Mesendoderm (in vitro differentiated cells): ENCODE measurements at regions not wholly inside any gene's neighbourhood (a gene's known extent, or its start where the extent isn't known, plus 50 kb on each side); places are given as distances from the start of the nearest gene placed in this dataset.
A peak's percentile ranks its signal among the peaks of the same experiment; 100 is the strongest.

Experiments
- DNase-seq: peaks from one replicate; pipeline ENCODE4 v3.0.0; 2013
- H2AK5ac ChIP-seq: 2 replicates; pipeline ENCODE4 v1.6.1; 2013; ENCODE audit warnings: low read length, inconsistent platforms
- H2BK120ac ChIP-seq: 2 replicates; pipeline ENCODE4 v1.6.1; 2013; ENCODE audit warnings: low read depth, mild to moderate bottlenecking, low read length, moderate library complexity, mixed read lengths
- H2BK15ac ChIP-seq: replicated peaks from 2 replicates; pipeline ENCODE4 v1.6.1; 2013; ENCODE audit warnings: low read depth, mild to moderate bottlenecking, moderate library complexity
- H2BK5ac ChIP-seq: 2 replicates; pipeline ENCODE4 v1.6.1; 2013; ENCODE audit warnings: low read length, inconsistent platforms
- H3K18ac ChIP-seq: 2 replicates; pipeline ENCODE4 v1.6.1; 2013; ENCODE audit warnings: mild to moderate bottlenecking, low read length, mixed read lengths
- H3K23ac ChIP-seq: one replicate; pipeline ENCODE4 v1.6.1; 2013; ENCODE audit warnings: low read length
- H3K27ac ChIP-seq: 2 replicates; pipeline ENCODE4 v1.5.1; 2013; ENCODE audit warnings: low read depth, mild to moderate bottlenecking, inconsistent platforms, low read length, moderate library complexity
- H3K27me3 ChIP-seq: 2 replicates; pipeline ENCODE4 v1.6.1; 2013; ENCODE audit warnings: low read length, control low read depth, mild to moderate bottlenecking, inconsistent platforms; ENCODE audit not compliant: insufficient read depth, poor library complexity
- H3K36me3 ChIP-seq: 2 replicates; pipeline ENCODE4 v1.6.1; 2013; ENCODE audit warnings: low read length, inconsistent platforms; ENCODE audit not compliant: control insufficient read depth, insufficient read depth
- H3K4ac ChIP-seq: one replicate; pipeline ENCODE4 v1.6.1; 2013; ENCODE audit warnings: low read depth, mild to moderate bottlenecking, low read length, moderate library complexity
- H3K4me1 ChIP-seq: 2 replicates; pipeline ENCODE4 v1.6.1; 2013; ENCODE audit warnings: low read depth, low read length, inconsistent platforms; ENCODE audit not compliant: control insufficient read depth
- H3K4me2 ChIP-seq: 2 replicates; pipeline ENCODE4 v1.6.1; 2013; ENCODE audit warnings: low read length
- H3K4me3 ChIP-seq: 2 replicates; pipeline ENCODE4 v1.5.1; 2013; ENCODE audit warnings: mild to moderate bottlenecking, low read length
- H3K56ac ChIP-seq: one replicate; pipeline ENCODE4 v1.6.1; 2013; ENCODE audit warnings: low read length
- H3K79me1 ChIP-seq: 2 replicates; pipeline ENCODE4 v1.6.1; 2013; ENCODE audit warnings: low read length, inconsistent platforms
- H3K79me2 ChIP-seq: 2 replicates; pipeline ENCODE4 v1.6.1; 2013; ENCODE audit warnings: mild to moderate bottlenecking, low read length; ENCODE audit not compliant: control insufficient read depth, insufficient read depth
- H3K9ac ChIP-seq: 2 replicates; pipeline ENCODE4 v1.6.1; 2013; ENCODE audit warnings: low read length, inconsistent platforms
- H4K5ac ChIP-seq: one replicate; pipeline ENCODE4 v1.6.1; 2013; ENCODE audit warnings: low read length
- H4K8ac ChIP-seq: one replicate; pipeline ENCODE4 v1.6.1; 2013; ENCODE audit warnings: low read depth, mild to moderate bottlenecking, control low read depth, low read length, moderate library complexity
- WGBS: extraction: QIAGEN DNeasy Blood & Tissue Kit; methylation state at CpG from one replicate; pipeline ENCODE4 v1.1.7; 2013; ENCODE audit warnings: low lambda C conversion rate, missing lambda C conversion rate; ENCODE audit not compliant: insufficient coverage; ENCODE audit errors: extremely low coverage; 5-methylcytosine and 5-hydroxymethylcytosine counted together

GRCh38 chr1:48058135-48059025 lies 61.2 kb upstream of the TRABD2B start:
- H3K56ac ChIP-seq: peak overlapping the region; percentile 44
- H3K4ac ChIP-seq: no peak overlapping the region
- H3K27ac ChIP-seq: no peak overlapping the region
- H3K27me3 ChIP-seq: no peaks in the 10 kb centered on the region
- no peak overlapping the region for H3K4me3 ChIP-seq
- no peak overlapping the region for H2BK120ac ChIP-seq
- no peak overlapping the region for H2BK5ac ChIP-seq
- no peak overlapping the region for H3K4me2 ChIP-seq
- DNase-seq: no peak
- H3K36me3 ChIP-seq: no peaks in the 10 kb centered on the region
- no peak overlapping the region for H4K8ac ChIP-seq
- no peak overlapping the region for H3K18ac ChIP-seq
- H2BK15ac ChIP-seq: no peak overlapping the region
- WGBS: 100% methylated on average over 2 of the region's 11 CpGs
- no peaks in the 10 kb centered on the region for H3K79me2 ChIP-seq
- H4K5ac ChIP-seq: no peak overlapping the region
- no peaks in the 10 kb centered on the region for H3K4me1 ChIP-seq
- no peak overlapping the region for H3K9ac ChIP-seq
- no peak overlapping the region for H3K23ac ChIP-seq
- no peak overlapping the region for H2AK5ac ChIP-seq
- H3K79me1 ChIP-seq: no peaks in the 10 kb centered on the region

DNA sequence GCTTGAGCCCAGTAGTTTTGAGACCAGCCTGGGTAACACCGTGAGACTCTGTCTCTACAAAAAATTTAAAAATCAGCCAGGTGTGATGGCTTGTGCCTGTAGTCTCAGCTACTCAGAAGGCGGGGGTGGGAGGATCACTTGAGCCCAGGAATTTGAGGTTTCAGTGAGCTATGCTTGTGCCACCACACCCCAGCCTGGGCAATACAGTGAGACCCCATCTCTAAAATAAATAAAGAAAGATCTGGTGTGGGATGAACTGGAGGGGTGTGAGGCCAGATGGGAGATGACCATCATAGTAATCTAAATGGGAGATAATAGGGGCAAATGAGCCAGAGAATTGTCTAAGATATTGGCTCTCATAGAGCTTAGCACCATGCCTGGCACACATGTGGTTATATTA lies 60.1 kb upstream of the TRABD2B start:
- Histone ChIP-seq H3K27me3 (no peaks in the 10 kb centered on the region), H4K8ac (no peak overlapping the region), H3K79me1 (no peaks in the 10 kb centered on the region), H3K4me2 (no peak overlapping the region), H3K4me1 (peaks cover 5% of the 10 kb centered on the region), H2BK120ac (no peak overlapping the region), H2BK15ac (no peak overlapping the region), H3K23ac (no peak overlapping the region), H3K4ac (no peak overlapping the region), H3K36me3 (no peaks in the 10 kb centered on the region), H3K18ac (no peak overlapping the region), H3K9ac (no peak overlapping the region), H3K27ac (no peak overlapping the region), H3K79me2 (no peaks in the 10 kb centered on the region), H3K4me3 (no peak overlapping the region), H2AK5ac (no peak overlapping the region), H4K5ac (no peak overlapping the region), H3K56ac (no peak overlapping the region), H2BK5ac (no peak overlapping the region)
- WGBS: no CpG with 5 or more reads among the region's 2 CpGs
- DNase-seq: no peak

GRCh38 chr1:48055876-48056764 lies 58.9 kb upstream of the TRABD2B start:
- Histone ChIP-seq H3K4me2 (no peak overlapping the region), H3K27ac (no peak overlapping the region), H3K27me3 (no peaks in the 10 kb centered on the region), H3K23ac (no peak overlapping the region), H3K4me3 (no peak overlapping the region), H3K56ac (peak overlapping the region; percentile 30), H3K9ac (no peak overlapping the region), H2BK5ac (no peak overlapping the region), H4K8ac (no peak overlapping the region), H2BK15ac (no peak overlapping the region), H3K4ac (no peak overlapping the region), H4K5ac (no peak overlapping the region), H3K36me3 (no peaks in the 10 kb centered on the region), H3K79me1 (no peaks in the 10 kb centered on the region), H2AK5ac (no peak overlapping the region), H2BK120ac (no peak overlapping the region), H3K4me1 (peaks cover 12% of the 10 kb centered on the region), H3K18ac (no peak overlapping the region), H3K79me2 (no peaks in the 10 kb centered on the region)
- DNase-seq: peak; percentile 61
- WGBS: no CpG with 5 or more reads among the region's 9 CpGs

DNA sequence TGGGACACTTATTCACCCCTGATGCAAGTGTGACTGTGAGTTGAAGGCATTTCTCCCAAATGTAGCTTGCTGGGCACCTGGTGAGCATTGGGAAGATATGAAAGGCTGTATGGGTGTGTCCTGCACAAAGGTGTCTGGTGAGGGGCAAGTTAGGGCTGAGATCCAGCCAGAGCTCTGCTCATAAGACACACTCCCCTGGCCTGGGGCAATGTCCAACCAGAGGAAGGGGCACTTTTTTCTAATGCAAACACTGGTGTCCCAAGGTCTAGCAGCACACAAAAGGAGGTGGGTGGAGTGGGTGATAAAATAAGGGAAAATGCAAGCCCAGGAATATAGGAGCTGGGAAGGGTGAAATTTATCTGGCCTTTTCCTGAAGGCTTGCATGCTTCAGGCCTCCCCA lies 57.0 kb upstream of the TRABD2B start:
- Histone ChIP-seq H3K27ac (no peak overlapping the region), H3K4me1 (peaks cover 26% of the 10 kb centered on the region), H3K79me2 (no peaks in the 10 kb centered on the region)

GRCh38 chr1:48052923-48053291 lies 55.7 kb upstream of the TRABD2B start:
- no peak overlapping the region for H2BK120ac ChIP-seq
- no peaks in the 10 kb centered on the region for H3K27me3 ChIP-seq
- peaks cover 34% of the 10 kb centered on the region for H3K4me1 ChIP-seq
- H2BK5ac ChIP-seq: no peak overlapping the region
- DNase-seq: no peak
- no peaks in the 10 kb centered on the region for H3K36me3 ChIP-seq
- no peaks in the 10 kb centered on the region for H3K79me1 ChIP-seq
- H3K9ac ChIP-seq: peak overlapping the region; percentile 8
- H2BK15ac ChIP-seq: no peak overlapping the region
- H3K23ac ChIP-seq: no peak overlapping the region
- H4K8ac ChIP-seq: no peak overlapping the region
- no CpG with 5 or more reads among the region's 1 CpG for WGBS
- peak overlapping the region; percentile 46 for H3K4ac ChIP-seq
- no peak overlapping the region for H4K5ac ChIP-seq
- no peaks in the 10 kb centered on the region for H3K79me2 ChIP-seq
- peak overlapping the region; percentile 54 for H3K18ac ChIP-seq
- no peak overlapping the region for H3K56ac ChIP-seq
- peak overlapping the region; percentile 79 for H3K27ac ChIP-seq
- H2AK5ac ChIP-seq: no peak overlapping the region
- no peak overlapping the region for H3K4me2 ChIP-seq
- H3K4me3 ChIP-seq: no peak overlapping the region

More for the DNA sequence above, 57.0 kb upstream of the TRABD2B start:
- H3K23ac ChIP-seq: no peak overlapping the region
- DNase-seq: no peak
- H2BK5ac ChIP-seq: peak overlapping the region; percentile 23
- no peak overlapping the region for H2BK15ac ChIP-seq
- H2BK120ac ChIP-seq: no peak overlapping the region
- no peak overlapping the region for H3K4me3 ChIP-seq
- no peaks in the 10 kb centered on the region for H3K79me1 ChIP-seq
- no peak overlapping the region for H3K56ac ChIP-seq
- no peak overlapping the region for H3K18ac ChIP-seq
- peak overlapping the region; percentile 54 for H2AK5ac ChIP-seq
- no peak overlapping the region for H3K9ac ChIP-seq
- H3K27me3 ChIP-seq: no peaks in the 10 kb centered on the region
- no peaks in the 10 kb centered on the region for H3K36me3 ChIP-seq
- no peak overlapping the region for H4K8ac ChIP-seq
- no peak overlapping the region for H3K4ac ChIP-seq
- H4K5ac ChIP-seq: no peak overlapping the region
- no peak overlapping the region for H3K4me2 ChIP-seq
